Transverse colon (tissue), 4 donors: ENCODE measurements at regions not wholly inside any gene's neighbourhood (a gene's known extent, or its start where the extent isn't known, plus 50 kb on each side); places are given as distances from the start of the nearest gene placed in this dataset.

ENCODE experiments used
- DNase-seq: peaks from one replicate; pipeline ENCODE4 v3.0.0-alpha.2; 2019
- H3K27ac ChIP-seq, 4 donors: fragments of 200-600 bp; sonication (generic); 2 replicates each; pipeline ENCODE4 v1.5.1; 2016 to 2018; ENCODE audit warnings: inconsistent platforms in 4 of 4
- H3K27me3 ChIP-seq: fragments of 200-600 bp; sonication (generic); 2 replicates; pipeline ENCODE4 v1.5.1; 2017; ENCODE audit warnings: inconsistent platforms
- H3K36me3 ChIP-seq, 4 donors: fragments of 200-600 bp; sonication (generic); 2 replicates each; pipeline ENCODE4 v1.5.1; 2017 to 2019; ENCODE audit warnings: inconsistent platforms in 4 of 4
- H3K4me1 ChIP-seq, 4 donors: fragments of 200-600 bp; sonication (generic); 2 replicates each; pipeline ENCODE4 v1.5.1; 2017 to 2020; ENCODE audit warnings: inconsistent platforms in 4 of 4
- H3K4me3 ChIP-seq, 4 donors: fragments of 200-600 bp; sonication (generic); 1 replicate in 1 of 4; 2 replicates in 3 of 4; pipeline versions ENCODE4 v1.5.1 to v1.6.1; 2017 to 2019; ENCODE audit warnings: inconsistent platforms in 4 of 4
- H3K9me3 ChIP-seq, 2 donors: fragments of 200-600 bp; sonication (generic); 2 replicates each; pipeline ENCODE4 v1.5.1; 2017 to 2019; ENCODE audit warnings: inconsistent platforms in 2 of 2
- CTCF ChIP-seq, 5 experiments: fragments of 200-600 bp in 3 of 5; fragments of 450-650 bp in 2 of 5; sonication (generic) in 3 of 5; IDR thresholded peaks; 1 replicate in 2 of 5; 2 replicates in 3 of 5; pipeline ENCODE4 v1.5.1; 2016 to 2017; ENCODE audit warnings: antibody characterized with exemption in 5 of 5, inconsistent platforms in 3 of 5, mild to moderate bottlenecking in 2 of 5, moderate library complexity in 1 of 5
- EP300 ChIP-seq: sonication (generic); formaldehyde crosslinking; IDR thresholded peaks from one replicate; pipeline ENCODE4 v1.6.1; 2017; ENCODE audit warnings: antibody characterized with exemption, low read depth
- POLR2A ChIP-seq: fragments of 450-650 bp; IDR thresholded peaks from one replicate; pipeline ENCODE4 v1.6.1; 2016; ENCODE audit warnings: antibody characterized with exemption, mild to moderate bottlenecking, moderate library complexity
- POLR2AphosphoS5 ChIP-seq, 3 donors: sonication (generic); formaldehyde crosslinking; IDR thresholded peaks; one replicate each; pipeline ENCODE4 v1.6.1; 2016; ENCODE audit warnings: antibody characterized with exemption in 3 of 3
- WGBS, 2 donors: methylation state at CpG; one replicate each; pipeline ENCODE4 v1.1.5; 2018; ENCODE audit warnings: low coverage in 1 of 2; 5-methylcytosine and 5-hydroxymethylcytosine counted together
- in situ Hi-C, 4 donors: fragments of 200-750 bp; cut with MboI; loops; one replicate each; pipeline versions ENCODE4 v1.15.0 to v1.15.1; 2017; ENCODE audit warnings: low sequenced_read_pairs in 3 of 4, low pct_ligation_motif_present in 1 of 4, low pct_unique_long_range_greater_than_20kb in 1 of 4
- intact Hi-C: fragments of 100-400 bp; cut with DNase I; formaldehyde crosslinking; loops from one replicate; pipeline ENCODE4 v1.15.1; 2023; ENCODE audit warnings: low total_unique reads

GRCh38 chr11:23554002-23554401 is 693.7 kb upstream of the CCDC179 start:
- intact Hi-C loops = no loop called here
- WGBS, 2 donors = 75 to 89% methylated on average over 1 of the region's 1 CpG
- TF ChIP-seq POLR2A (no peak), EP300 (no peak), CTCF (IDR thresholded peaks at IDR 0.05) (no peak), POLR2AphosphoS5 (IDR thresholded peaks at IDR 0.05) (no peak)
- no peaks in the 10 kb centered on the region for H3K27me3 ChIP-seq
- no peak overlapping the region for H3K27ac ChIP-seq
- H3K36me3 ChIP-seq = no peaks in the 10 kb centered on the region
- H3K4me1 ChIP-seq = no peaks in the 10 kb centered on the region
- no peak for DNase-seq
- in situ Hi-C loops = no loop called here
- H3K9me3 ChIP-seq = no peaks in the 10 kb centered on the region
- H3K4me3 ChIP-seq = no peak overlapping the region

GRCh38 chr11:23555085-23555484 is 694.8 kb upstream of the CCDC179 start:
- WGBS, 2 donors = 64 to 71% methylated on average over 1 of the region's 1 CpG
- H3K27ac ChIP-seq = no peak overlapping the region
- no peak overlapping the region for H3K4me3 ChIP-seq
- no peak for DNase-seq
- intact Hi-C loops (no loop called here), in situ Hi-C loops (no loop called here)
- no peak for TF ChIP-seq EP300
- TF ChIP-seq POLR2AphosphoS5 (IDR thresholded peaks at IDR 0.05) = no peak
- TF ChIP-seq POLR2A = no peak
- no peak for TF ChIP-seq CTCF (IDR thresholded peaks at IDR 0.05)
- H3K36me3 ChIP-seq = no peaks in the 10 kb centered on the region
- no peaks in the 10 kb centered on the region for H3K9me3 ChIP-seq
- no peaks in the 10 kb centered on the region for H3K4me1 ChIP-seq
- no peaks in the 10 kb centered on the region for H3K27me3 ChIP-seq

GRCh38 chr11:23556163-23556750 is 696.0 kb upstream of the CCDC179 start:
- Histone ChIP-seq H3K27ac (no peak overlapping the region), H3K4me1 (no peaks in the 10 kb centered on the region), H3K4me3 (no peak overlapping the region), H3K9me3 (no peaks in the 10 kb centered on the region), H3K36me3 (no peaks in the 10 kb centered on the region), H3K27me3 (no peaks in the 10 kb centered on the region)
- in situ Hi-C loops = no loop called here
- TF ChIP-seq POLR2A (no peak), CTCF (IDR thresholded peaks at IDR 0.05) (no peak), POLR2AphosphoS5 (IDR thresholded peaks at IDR 0.05) (no peak), EP300 (no peak)
- 80 to 82% methylated on average over 1 to 2 of the region's 2 CpGs for WGBS, 2 donors
- no peak for DNase-seq
- intact Hi-C loops = no loop called here

- TF ChIP-seq CTCF (IDR thresholded peaks at IDR 0.05) (no peak), EP300 (no peak), POLR2AphosphoS5 (IDR thresholded peaks at IDR 0.05) (no peak), POLR2A (no peak)
- Histone ChIP-seq H3K36me3 (no peaks in the 10 kb centered on the region), H3K4me1 (no peaks in the 10 kb centered on the region), H3K9me3 (no peaks in the 10 kb centered on the region), H3K4me3 (no peak overlapping the region), H3K27me3 (no peaks in the 10 kb centered on the region), H3K27ac (no peak overlapping the region)
- DNase-seq = no peak
- in situ Hi-C loops = no loop called here
- intact Hi-C loops = no loop called here
These were observed 703.3 kb upstream of the CCDC179 start for GRCh38 chr11:23563591-23563990.
